Progenitor cell of endocrine pancreas (in vitro differentiated cells): ENCODE measurements at regions not wholly inside any gene's neighbourhood (a gene's known extent, or its start where the extent isn't known, plus 50 kb on each side); places are given as distances from the start of the nearest gene placed in this dataset.

Source experiments
- DNase-seq: peaks from one replicate; pipeline ENCODE4 v3.0.0; 2021; ENCODE audit warnings: low spot score; ENCODE audit not compliant: unreplicated experiment
- H3K27ac Mint-ChIP-seq: 2 replicates; pipeline ENCODE4 v1.8.0; 2021; ENCODE audit warnings: mild to moderate bottlenecking, moderate library complexity, mixed read lengths
- H3K27me3 Mint-ChIP-seq: 2 replicates; pipeline ENCODE4 v1.8.0; 2021; ENCODE audit warnings: mixed read lengths
- H3K36me3 Mint-ChIP-seq: 2 replicates; pipeline ENCODE4 v1.8.0; 2022; ENCODE audit warnings: mixed read lengths; ENCODE audit not compliant: insufficient read depth
- H3K4me1 Mint-ChIP-seq: 2 replicates; pipeline ENCODE4 v1.8.0; 2021; ENCODE audit warnings: low read depth, mixed read lengths
- H3K4me3 Mint-ChIP-seq: 2 replicates; pipeline ENCODE4 v1.8.0; 2021; ENCODE audit warnings: low read depth, mild to moderate bottlenecking, moderate library complexity, mixed read lengths
- H3K9me3 Mint-ChIP-seq: 2 replicates; pipeline ENCODE4 v1.8.0; 2021; ENCODE audit warnings: low read depth, mixed read lengths
- CTCF ChIP-seq: fragments of 200-600 bp; sonication (generic); IDR thresholded peaks from one replicate; pipeline ENCODE4 v1.5.0; 2021; ENCODE audit warnings: antibody characterized with exemption, mild to moderate bottlenecking; ENCODE audit not compliant: unreplicated experiment

GRCh38 chr2:150974864-150975263 lies 286.8 kb downstream of the RBM43 start:
- Mint-ChIP-seq H3K4me3 (no peak overlapping the region), H3K27ac (no peak overlapping the region), H3K4me1 (peaks cover 22% of the 10 kb centered on the region), H3K9me3 (peaks cover 11% of the 10 kb centered on the region), H3K36me3 (no peaks in the 10 kb centered on the region), H3K27me3 (no peaks in the 10 kb centered on the region)
- no peak for DNase-seq
- TF ChIP-seq CTCF = no peak

GRCh38 chr2:150974234-150974633 lies 287.4 kb downstream of the RBM43 start:
- no peak overlapping the region for H3K27ac Mint-ChIP-seq
- no peak for TF ChIP-seq CTCF
- H3K4me3 Mint-ChIP-seq = no peak overlapping the region
- peaks cover 22% of the 10 kb centered on the region for H3K4me1 Mint-ChIP-seq
- H3K9me3 Mint-ChIP-seq = peaks cover 11% of the 10 kb centered on the region
- no peak for DNase-seq
- no peaks in the 10 kb centered on the region for H3K27me3 Mint-ChIP-seq
- H3K36me3 Mint-ChIP-seq = no peaks in the 10 kb centered on the region

- no peaks in the 10 kb centered on the region for H3K36me3 Mint-ChIP-seq
- no peak for TF ChIP-seq CTCF
Observed at GRCh38 chr2:150971910-150972309, 289.8 kb downstream of the RBM43 start.

GRCh38 chr2:150963336-150963735 lies 298.3 kb downstream of the RBM43 start:
- peaks cover 1% of the 10 kb centered on the region for H3K36me3 Mint-ChIP-seq
- no peak overlapping the region for H3K27ac Mint-ChIP-seq
- peaks cover 7% of the 10 kb centered on the region for H3K9me3 Mint-ChIP-seq
- TF ChIP-seq CTCF = no peak
- no peaks in the 10 kb centered on the region for H3K27me3 Mint-ChIP-seq
- DNase-seq = no peak
- H3K4me3 Mint-ChIP-seq = no peak overlapping the region
- no peaks in the 10 kb centered on the region for H3K4me1 Mint-ChIP-seq

More at GRCh38 chr2:150971910-150972309, 289.8 kb downstream of the RBM43 start:
- no peaks in the 10 kb centered on the region for H3K27me3 Mint-ChIP-seq
- H3K4me1 Mint-ChIP-seq = peaks cover 10% of the 10 kb centered on the region
- peaks cover 11% of the 10 kb centered on the region for H3K9me3 Mint-ChIP-seq
- no peak overlapping the region for H3K4me3 Mint-ChIP-seq
- no peak overlapping the region for H3K27ac Mint-ChIP-seq
- no peak for DNase-seq

GRCh38 chr2:150955231-150955630 lies 306.4 kb downstream of the RBM43 start:
- peaks cover 18% of the 10 kb centered on the region for H3K27me3 Mint-ChIP-seq

More at GRCh38 chr2:150955231-150955630, 306.4 kb downstream of the RBM43 start:
- H3K36me3 Mint-ChIP-seq = peaks cover 2% of the 10 kb centered on the region
- H3K4me1 Mint-ChIP-seq = peaks cover 4% of the 10 kb centered on the region
- H3K9me3 Mint-ChIP-seq = peaks cover 17% of the 10 kb centered on the region
- no peak for TF ChIP-seq CTCF
- H3K4me3 Mint-ChIP-seq = no peak overlapping the region
- no peak for DNase-seq
- H3K27ac Mint-ChIP-seq = no peak overlapping the region
